ENCODE measurements at regions not wholly inside any gene's neighbourhood (a gene's known extent, or its start where the extent isn't known, plus 50 kb on each side); places are given as distances from the start of the nearest gene placed in this dataset.

DNA sequence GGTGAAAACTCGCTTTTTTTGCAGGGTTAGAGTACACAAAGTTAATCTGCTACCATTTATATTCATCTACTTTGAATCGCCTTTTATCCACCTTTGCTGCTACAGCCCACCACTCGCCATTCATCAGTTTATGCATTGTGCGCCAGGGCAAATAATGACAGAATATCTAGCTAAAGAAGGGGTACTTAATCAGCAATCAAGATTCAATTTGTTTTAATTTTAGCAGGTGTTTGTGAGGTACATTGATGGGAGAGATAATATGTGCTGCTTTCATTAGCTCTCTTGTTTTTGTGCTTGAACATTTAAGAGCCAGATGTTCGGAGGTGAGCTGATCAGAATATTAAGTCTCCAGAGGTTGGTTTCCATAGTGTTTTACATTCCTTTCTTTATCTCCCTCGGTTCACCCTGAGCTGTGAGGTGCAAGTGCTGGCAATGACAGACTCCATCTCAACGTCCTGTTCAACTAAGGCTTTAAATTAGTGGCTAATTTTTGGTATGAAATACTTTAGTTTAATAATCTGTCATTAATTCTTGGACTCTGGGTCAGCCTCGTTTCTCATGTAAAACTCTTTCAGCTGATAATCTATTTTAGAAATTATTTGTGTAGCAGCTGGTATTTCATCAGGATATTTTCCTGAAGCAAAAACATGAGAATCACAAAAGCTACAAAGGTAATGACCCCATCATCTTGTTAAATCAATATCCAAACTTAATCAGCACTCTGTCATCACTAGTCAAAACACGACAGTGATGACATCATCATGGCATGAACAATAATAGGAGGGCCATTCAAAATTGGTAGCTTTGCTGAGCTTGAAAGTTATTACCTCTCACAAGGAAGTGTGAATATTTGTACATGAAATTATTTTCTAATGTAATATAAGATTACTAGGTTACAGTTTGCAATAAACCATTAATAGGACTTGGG lies 479.9 kb upstream of the FANCL start:
- Histone ChIP-seq H3K9me2 (ENCODE audit: insufficient read depth, low read length) (no peaks in the 10 kb centered on the region), H3K36me3 (ENCODE audit: insufficient read depth, low read length) (no peaks in the 10 kb centered on the region), H3K27me3 (ENCODE audit: insufficient read depth, low read depth, low read length) (no peaks in the 10 kb centered on the region), H3K4me2 (ENCODE audit: low read length) (no peak overlapping the region), H3K9ac (ENCODE audit: low read length) (no peak overlapping the region), H3K9me3 (ENCODE audit: low read length) (no peaks in the 10 kb centered on the region), H4K20me1 (ENCODE audit: insufficient read depth) (no peaks in the 10 kb centered on the region), H3K79me2 (replicated peaks; ENCODE audit: insufficient read depth, low read length) (no peaks in the 10 kb centered on the region), H2AFZ (ENCODE audit: low read depth, low read length) (no peak overlapping the region), H3K4me3 (ENCODE audit: low read length) (no peak overlapping the region), H3F3A (ENCODE audit: insufficient read depth, low read length, poor library complexity, severe bottlenecking) (no peaks in the 10 kb centered on the region), H3K27ac (ENCODE audit: low read length) (no peak overlapping the region)
- TF ChIP-seq SMC3 (conservative IDR thresholded peaks at IDR 0.05; ENCODE audit: poor library complexity) = no peak
- TF ChIP-seq TAF1 (IDR thresholded peaks at IDR 0.05; ENCODE audit: low read depth) = no peak
- TF ChIP-seq EP300 (conservative IDR thresholded peaks at IDR 0.05; ENCODE audit: poor library complexity, severe bottlenecking) = no peak
- TF ChIP-seq, protein P1, sequence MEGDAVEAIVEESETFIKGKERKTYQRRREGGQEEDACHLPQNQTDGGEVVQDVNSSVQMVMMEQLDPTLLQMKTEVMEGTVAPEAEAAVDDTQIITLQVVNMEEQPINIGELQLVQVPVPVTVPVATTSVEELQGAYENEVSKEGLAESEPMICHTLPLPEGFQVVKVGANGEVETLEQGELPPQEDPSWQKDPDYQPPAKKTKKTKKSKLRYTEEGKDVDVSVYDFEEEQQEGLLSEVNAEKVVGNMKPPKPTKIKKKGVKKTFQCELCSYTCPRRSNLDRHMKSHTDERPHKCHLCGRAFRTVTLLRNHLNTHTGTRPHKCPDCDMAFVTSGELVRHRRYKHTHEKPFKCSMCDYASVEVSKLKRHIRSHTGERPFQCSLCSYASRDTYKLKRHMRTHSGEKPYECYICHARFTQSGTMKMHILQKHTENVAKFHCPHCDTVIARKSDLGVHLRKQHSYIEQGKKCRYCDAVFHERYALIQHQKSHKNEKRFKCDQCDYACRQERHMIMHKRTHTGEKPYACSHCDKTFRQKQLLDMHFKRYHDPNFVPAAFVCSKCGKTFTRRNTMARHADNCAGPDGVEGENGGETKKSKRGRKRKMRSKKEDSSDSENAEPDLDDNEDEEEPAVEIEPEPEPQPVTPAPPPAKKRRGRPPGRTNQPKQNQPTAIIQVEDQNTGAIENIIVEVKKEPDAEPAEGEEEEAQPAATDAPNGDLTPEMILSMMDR (IDR thresholded peaks at IDR 0.05; ENCODE audit: poor library complexity, severe bottlenecking) = no peak
- TF ChIP-seq REST (IDR thresholded peaks at IDR 0.05; ENCODE audit: borderline replicate concordance) = no peak
- no peak for TF ChIP-seq EZH2 (IDR thresholded peaks at IDR 0.05; ENCODE audit: borderline replicate concordance, insufficient read depth, low read length, poor library complexity, severe bottlenecking)
- TF ChIP-seq RAD21 (conservative IDR thresholded peaks at IDR 0.05) = no peak
- no peak for TF ChIP-seq MXI1 (conservative IDR thresholded peaks at IDR 0.05; ENCODE audit: poor library complexity, severe bottlenecking)
- no peak for TF ChIP-seq POLR2AphosphoS5 (IDR thresholded peaks at IDR 0.05)

- TF ChIP-seq MXI1 (conservative IDR thresholded peaks at IDR 0.05; ENCODE audit: poor library complexity, severe bottlenecking) = no peak
- TF ChIP-seq EP300 (conservative IDR thresholded peaks at IDR 0.05; ENCODE audit: poor library complexity, severe bottlenecking) = no peak
- TF ChIP-seq REST (IDR thresholded peaks at IDR 0.05; ENCODE audit: borderline replicate concordance) = no peak
- no peak for TF ChIP-seq POLR2AphosphoS5 (IDR thresholded peaks at IDR 0.05)
- TF ChIP-seq, protein P1 (IDR thresholded peaks at IDR 0.05; ENCODE audit: poor library complexity, severe bottlenecking) = no peak
- TF ChIP-seq TAF1 (IDR thresholded peaks at IDR 0.05; ENCODE audit: low read depth) = no peak
- no peak for TF ChIP-seq SMC3 (conservative IDR thresholded peaks at IDR 0.05; ENCODE audit: poor library complexity)
- TF ChIP-seq EZH2 (IDR thresholded peaks at IDR 0.05; ENCODE audit: borderline replicate concordance, insufficient read depth, low read length, poor library complexity, severe bottlenecking) = no peak
- no peak for TF ChIP-seq RAD21 (conservative IDR thresholded peaks at IDR 0.05)
- Histone ChIP-seq H3K4me2 (ENCODE audit: low read length) (no peak overlapping the region), H3K36me3 (ENCODE audit: insufficient read depth, low read length) (no peaks in the 10 kb centered on the region)
These were observed 479.1 kb upstream of the FANCL start for GRCh38 chr2:58720033-58720769.

More at GRCh38 chr2:58720033-58720769, 479.1 kb upstream of the FANCL start:
- no peaks in the 10 kb centered on the region for H3F3A ChIP-seq (ENCODE audit: insufficient read depth, low read length, poor library complexity, severe bottlenecking)
- no peak overlapping the region for H3K27ac ChIP-seq (ENCODE audit: low read length)
- no peaks in the 10 kb centered on the region for H3K9me2 ChIP-seq (ENCODE audit: insufficient read depth, low read length)
- H3K79me2 ChIP-seq (replicated peaks; ENCODE audit: insufficient read depth, low read length) = no peaks in the 10 kb centered on the region
- no peak overlapping the region for H3K9ac ChIP-seq (ENCODE audit: low read length)
- H2AFZ ChIP-seq (ENCODE audit: low read depth, low read length) = no peak overlapping the region
- no peak overlapping the region for H3K4me3 ChIP-seq (ENCODE audit: low read length)
- H3K9me3 ChIP-seq (ENCODE audit: low read length) = no peaks in the 10 kb centered on the region
- no peaks in the 10 kb centered on the region for H3K27me3 ChIP-seq (ENCODE audit: insufficient read depth, low read depth, low read length)
- no peaks in the 10 kb centered on the region for H4K20me1 ChIP-seq (ENCODE audit: insufficient read depth)
